Transverse colon (tissue), 4 donors: ENCODE measurements at regions not wholly inside any gene's neighbourhood (a gene's known extent, or its start where the extent isn't known, plus 50 kb on each side); places are given as distances from the start of the nearest gene placed in this dataset.

Experiments
- CTCF ChIP-seq, 5 experiments: fragments of 200-600 bp in 3 of 5; fragments of 450-650 bp in 2 of 5; sonication (generic) in 3 of 5; IDR thresholded peaks; 1 replicate in 2 of 5; 2 replicates in 3 of 5; pipeline ENCODE4 v1.5.1; 2016 to 2017; ENCODE audit warnings: antibody characterized with exemption in 5 of 5, inconsistent platforms in 3 of 5, mild to moderate bottlenecking in 2 of 5, moderate library complexity in 1 of 5
- EP300 ChIP-seq: sonication (generic); formaldehyde crosslinking; IDR thresholded peaks from one replicate; pipeline ENCODE4 v1.6.1; 2017; ENCODE audit warnings: antibody characterized with exemption, low read depth
- POLR2A ChIP-seq: fragments of 450-650 bp; IDR thresholded peaks from one replicate; pipeline ENCODE4 v1.6.1; 2016; ENCODE audit warnings: antibody characterized with exemption, mild to moderate bottlenecking, moderate library complexity
- POLR2AphosphoS5 ChIP-seq, 3 donors: sonication (generic); formaldehyde crosslinking; IDR thresholded peaks; one replicate each; pipeline ENCODE4 v1.6.1; 2016; ENCODE audit warnings: antibody characterized with exemption in 3 of 3

DNA sequence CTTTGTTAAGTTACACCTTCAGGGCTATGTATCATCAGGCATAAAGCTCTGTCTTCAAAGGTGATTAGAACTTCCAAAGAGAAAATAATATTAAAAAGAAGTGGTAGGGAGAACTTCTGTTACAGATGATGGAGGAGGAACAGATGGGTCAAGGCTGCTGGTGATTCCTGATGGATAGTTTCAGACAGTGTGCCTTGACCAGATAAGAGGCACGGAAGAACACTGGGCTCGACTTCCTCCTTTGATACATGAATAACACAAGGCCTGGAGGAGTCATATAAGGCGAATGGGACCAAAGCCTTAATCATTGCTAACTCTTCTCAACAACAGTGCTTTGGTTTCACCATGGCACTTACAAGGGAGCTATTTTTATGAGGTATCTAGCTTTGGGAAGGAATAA is 128.1 kb upstream of the RXFP2 start:
- TF ChIP-seq CTCF (IDR thresholded peaks at IDR 0.05) (no peak), POLR2A (no peak), POLR2AphosphoS5 (IDR thresholded peaks at IDR 0.05) (no peak), EP300 (no peak)
